ENCODE measurements at regions not wholly inside any gene's neighbourhood (a gene's known extent, or its start where the extent isn't known, plus 50 kb on each side); places are given as distances from the start of the nearest gene placed in this dataset.

- no peaks in the 10 kb centered on the region for H3K4me1 Mint-ChIP-seq (ENCODE audit: unreplicated experiment)
- no peak for DNase-seq (ENCODE audit: extremely low spot score, unreplicated experiment)
- no peak overlapping the region for H3K4me3 Mint-ChIP-seq (ENCODE audit: unreplicated experiment)
- TF ChIP-seq CTCF (IDR thresholded peaks at IDR 0.05) = no peak
- peaks cover 23% of the 10 kb centered on the region for H3K9me3 Mint-ChIP-seq (ENCODE audit: unreplicated experiment)
- H3K27me3 Mint-ChIP-seq (ENCODE audit: unreplicated experiment) = no peaks in the 10 kb centered on the region
- no peak overlapping the region for H3K27ac Mint-ChIP-seq (ENCODE audit: unreplicated experiment)
- peaks cover 2% of the 10 kb centered on the region for H3K36me3 Mint-ChIP-seq (ENCODE audit: unreplicated experiment)
Measured at GRCh38 chr4:138756519-138756918, 259.1 kb upstream of the NOCT start.

- Mint-ChIP-seq H3K27me3 (ENCODE audit: unreplicated experiment) (no peaks in the 10 kb centered on the region), H3K36me3 (ENCODE audit: unreplicated experiment) (peaks cover 2% of the 10 kb centered on the region), H3K27ac (ENCODE audit: unreplicated experiment) (no peak overlapping the region), H3K9me3 (ENCODE audit: unreplicated experiment) (peaks cover 30% of the 10 kb centered on the region), H3K4me1 (ENCODE audit: unreplicated experiment) (no peaks in the 10 kb centered on the region), H3K4me3 (ENCODE audit: unreplicated experiment) (no peak overlapping the region)
- no peak for DNase-seq (ENCODE audit: extremely low spot score, unreplicated experiment)
- TF ChIP-seq CTCF (IDR thresholded peaks at IDR 0.05) = no peak
Measured at GRCh38 chr4:138751309-138751708, 264.3 kb upstream of the NOCT start.

- Mint-ChIP-seq H3K4me3 (ENCODE audit: unreplicated experiment) (no peak overlapping the region), H3K27me3 (ENCODE audit: unreplicated experiment) (no peaks in the 10 kb centered on the region), H3K4me1 (ENCODE audit: unreplicated experiment) (no peaks in the 10 kb centered on the region), H3K36me3 (ENCODE audit: unreplicated experiment) (peaks cover 2% of the 10 kb centered on the region), H3K27ac (ENCODE audit: unreplicated experiment) (no peak overlapping the region), H3K9me3 (ENCODE audit: unreplicated experiment) (peaks cover 26% of the 10 kb centered on the region)
- TF ChIP-seq CTCF (IDR thresholded peaks at IDR 0.05) = no peak
- DNase-seq (ENCODE audit: extremely low spot score, unreplicated experiment) = no peak
Measured at GRCh38 chr4:138749303-138749702, 266.3 kb upstream of the NOCT start.

GRCh38 chr4:138741766-138742377 lies 273.7 kb upstream of the NOCT start:
- Mint-ChIP-seq H3K4me3 (ENCODE audit: unreplicated experiment) (no peak overlapping the region), H3K27me3 (ENCODE audit: unreplicated experiment) (no peaks in the 10 kb centered on the region), H3K4me1 (ENCODE audit: unreplicated experiment) (peaks cover 9% of the 10 kb centered on the region), H3K9me3 (ENCODE audit: unreplicated experiment) (no peaks in the 10 kb centered on the region), H3K36me3 (ENCODE audit: unreplicated experiment) (no peaks in the 10 kb centered on the region), H3K27ac (ENCODE audit: unreplicated experiment) (no peak overlapping the region)
- TF ChIP-seq CTCF (IDR thresholded peaks at IDR 0.05) = no peak
- no peak for DNase-seq (ENCODE audit: extremely low spot score, unreplicated experiment)

GRCh38 chr4:138740816-138741745 lies 274.5 kb upstream of the NOCT start:
- no peaks in the 10 kb centered on the region for H3K36me3 Mint-ChIP-seq (ENCODE audit: unreplicated experiment)
- H3K4me3 Mint-ChIP-seq (ENCODE audit: unreplicated experiment) = no peak overlapping the region
- no peaks in the 10 kb centered on the region for H3K27me3 Mint-ChIP-seq (ENCODE audit: unreplicated experiment)
- no peak for TF ChIP-seq CTCF (IDR thresholded peaks at IDR 0.05)
- H3K4me1 Mint-ChIP-seq (ENCODE audit: unreplicated experiment) = peaks cover 17% of the 10 kb centered on the region
- no peaks in the 10 kb centered on the region for H3K9me3 Mint-ChIP-seq (ENCODE audit: unreplicated experiment)
- no peak overlapping the region for H3K27ac Mint-ChIP-seq (ENCODE audit: unreplicated experiment)
- no peak for DNase-seq (ENCODE audit: extremely low spot score, unreplicated experiment)
